SH-SY5Y (cell line): ENCODE measurements at regions not wholly inside any gene's neighbourhood (a gene's known extent, or its start where the extent isn't known, plus 50 kb on each side); places are given as distances from the start of the nearest gene placed in this dataset.

Experiments
- GATA2 ChIP-seq: IDR thresholded peaks from 2 replicates; pipeline ENCODE4 v1.6.1; 2011; ENCODE audit warnings: mild to moderate bottlenecking, low read depth, low read length
- GATA3 ChIP-seq: IDR thresholded peaks from 2 replicates; pipeline ENCODE4 v1.6.1; 2011; ENCODE audit warnings: low read depth, mild to moderate bottlenecking, low read length, moderate library complexity

GRCh38 chr1:218760601-218761570 is 412.8 kb upstream of the LYPLAL1 start:
- TF ChIP-seq GATA2 (no peak), GATA3 (no peak)
